Mesenchymal stem cell (in vitro differentiated cells and primary cell): ENCODE measurements at regions not wholly inside any gene's neighbourhood (a gene's known extent, or its start where the extent isn't known, plus 50 kb on each side); places are given as distances from the start of the nearest gene placed in this dataset.

Source experiments
- DNase-seq: peaks from one replicate; pipeline ENCODE4 v3.0.0-alpha.2; 2013
- H2AFZ ChIP-seq: one replicate; pipeline ENCODE4 v1.6.1; 2013; ENCODE audit warnings: low read depth, mild to moderate bottlenecking, control low read depth, inconsistent platforms, low read length, moderate library complexity
- H2AK5ac ChIP-seq: 2 replicates; pipeline ENCODE4 v1.6.1; 2013; ENCODE audit warnings: low read length, moderate library complexity, mild to moderate bottlenecking, inconsistent platforms; ENCODE audit not compliant: severe bottlenecking
- H2BK120ac ChIP-seq: one replicate; pipeline ENCODE4 v1.6.1; 2013; ENCODE audit warnings: low read depth, mild to moderate bottlenecking, inconsistent platforms, low read length, moderate library complexity
- H2BK12ac ChIP-seq, 2 experiments: one replicate each; pipeline ENCODE4 v1.6.1; 2013; ENCODE audit warnings: inconsistent platforms in 2 of 2, low read length in 2 of 2, mild to moderate bottlenecking in 2 of 2, moderate library complexity in 2 of 2, control low read depth in 1 of 2
- H2BK15ac ChIP-seq: one replicate; pipeline ENCODE4 v1.6.1; 2013; ENCODE audit warnings: mild to moderate bottlenecking, low read depth, inconsistent platforms; ENCODE audit not compliant: poor library complexity, severe bottlenecking
- H2BK5ac ChIP-seq: 2 replicates; pipeline ENCODE4 v1.6.1; 2013; ENCODE audit warnings: low read depth, mild to moderate bottlenecking, low read length, control low read depth, inconsistent platforms; ENCODE audit not compliant: poor library complexity, severe bottlenecking
- H3K14ac ChIP-seq, 2 experiments: one replicate each; pipeline ENCODE4 v1.6.1; 2013; ENCODE audit warnings: inconsistent platforms in 2 of 2, low read length in 2 of 2, control low read depth in 1 of 2, mild to moderate bottlenecking in 1 of 2, moderate library complexity in 1 of 2
- H3K18ac ChIP-seq, 2 experiments: one replicate each; pipeline ENCODE4 v1.6.1; 2013; ENCODE audit warnings: inconsistent platforms in 2 of 2, low read length in 2 of 2, control low read depth in 1 of 2, low read depth in 1 of 2, mild to moderate bottlenecking in 1 of 2
- H3K23ac ChIP-seq, 2 experiments: one replicate each; pipeline ENCODE4 v1.6.1; 2013; ENCODE audit warnings: inconsistent platforms in 2 of 2, low read length in 2 of 2, mild to moderate bottlenecking in 2 of 2, moderate library complexity in 2 of 2, control low read depth in 1 of 2
- H3K27ac ChIP-seq: 2 replicates; pipeline ENCODE4 v1.5.1; 2013; ENCODE audit warnings: mild to moderate bottlenecking, moderate library complexity, low read length, control low read depth, inconsistent platforms; ENCODE audit not compliant: poor library complexity, severe bottlenecking
- H3K27me3 ChIP-seq, 2 experiments: 2 replicates each; pipeline versions ENCODE4 v1.6.1 to v1.7.0; 2013; ENCODE audit warnings: low read length in 2 of 2, mild to moderate bottlenecking in 2 of 2, moderate library complexity in 2 of 2, control low read depth in 1 of 2, inconsistent platforms in 1 of 2; ENCODE audit not compliant: control insufficient read depth in 1 of 2, insufficient read depth in 1 of 2
- H3K36me3 ChIP-seq, 2 experiments: 2 replicates each; pipeline versions ENCODE4 v1.6.1 to v1.7.0; 2013; ENCODE audit warnings: low read length in 2 of 2, control low read depth in 1 of 2, inconsistent platforms in 1 of 2, low read depth in 1 of 2, mild to moderate bottlenecking in 1 of 2; ENCODE audit not compliant: insufficient read depth in 2 of 2, control insufficient read depth in 1 of 2
- H3K4ac ChIP-seq, 2 experiments: one replicate each; pipeline ENCODE4 v1.6.1; 2013; ENCODE audit warnings: inconsistent platforms in 2 of 2, low read length in 2 of 2, mild to moderate bottlenecking in 2 of 2, moderate library complexity in 2 of 2, control low read depth in 1 of 2, low read depth in 1 of 2
- H3K4me1 ChIP-seq: 2 replicates; pipeline ENCODE4 v1.6.1; 2013; ENCODE audit warnings: low read depth, low read length, control low read depth; ENCODE audit not compliant: control insufficient read depth, insufficient read depth
- H3K4me2 ChIP-seq: 2 replicates; pipeline ENCODE4 v1.6.1; 2013; ENCODE audit warnings: low read length, mild to moderate bottlenecking, inconsistent platforms; ENCODE audit not compliant: poor library complexity, severe bottlenecking
- H3K4me3 ChIP-seq, 2 experiments: 2 replicates each; pipeline versions ENCODE4 v1.5.1 to v1.7.0; 2013; ENCODE audit warnings: low read length in 2 of 2, mild to moderate bottlenecking in 2 of 2, control low read depth in 1 of 2, low read depth in 1 of 2; ENCODE audit not compliant: insufficient read depth in 1 of 2
- H3K79me1 ChIP-seq: replicated peaks from 2 replicates; pipeline ENCODE4 v1.6.1; 2013; ENCODE audit warnings: mild to moderate bottlenecking, control low read depth, low read length, inconsistent platforms; ENCODE audit not compliant: poor library complexity, severe bottlenecking
- H3K9ac ChIP-seq: 2 replicates; pipeline ENCODE4 v1.7.0; 2013; ENCODE audit warnings: mild to moderate bottlenecking, low read length, moderate library complexity
- H3K9me3 ChIP-seq: 2 replicates; pipeline ENCODE4 v1.7.0; 2013; ENCODE audit warnings: mild to moderate bottlenecking, low read length; ENCODE audit not compliant: control insufficient read depth
- H4K8ac ChIP-seq: one replicate; pipeline ENCODE4 v1.6.1; 2013; ENCODE audit warnings: inconsistent platforms, mild to moderate bottlenecking, low read length, moderate library complexity
- H4K91ac ChIP-seq: one replicate; pipeline ENCODE4 v1.6.1; 2013; ENCODE audit warnings: mild to moderate bottlenecking, low read length, inconsistent platforms
- WGBS: methylation state at CpG from one replicate; pipeline ENCODE4 v1.1.7; 2013; ENCODE audit warnings: mixed read lengths; 5-methylcytosine and 5-hydroxymethylcytosine counted together

- peaks cover 23% of the 10 kb centered on the region for H3K9me3 ChIP-seq
- no peak overlapping the region for H3K23ac ChIP-seq
- no peak overlapping the region for H2BK5ac ChIP-seq
- H3K79me1 ChIP-seq: no peaks in the 10 kb centered on the region
- no peak for DNase-seq
- no peaks in the 10 kb centered on the region for H3K4me1 ChIP-seq
- no peak overlapping the region for H3K4me2 ChIP-seq
- H2BK12ac ChIP-seq: no peak overlapping the region
- H2BK15ac ChIP-seq: no peak overlapping the region
- H2BK120ac ChIP-seq: no peak overlapping the region
- no peak overlapping the region for H3K14ac ChIP-seq
- no peak overlapping the region for H2AK5ac ChIP-seq
- 98% methylated on average over 3 of the region's 3 CpGs for WGBS
- H3K36me3 ChIP-seq: no peaks in the 10 kb centered on the region
- no peak overlapping the region for H3K27ac ChIP-seq
- H4K91ac ChIP-seq: no peak overlapping the region
- H3K9ac ChIP-seq: no peak overlapping the region
- H3K27me3 ChIP-seq: no peaks in the 10 kb centered on the region
- H2AFZ ChIP-seq: no peak overlapping the region
- no peak overlapping the region for H3K4ac ChIP-seq
- H3K4me3 ChIP-seq: no peak overlapping the region
- no peak overlapping the region for H4K8ac ChIP-seq
- no peak overlapping the region for H3K18ac ChIP-seq
Measured at GRCh38 chr5:97907646-97908400, 724.8 kb upstream of the RIOK2 start.

GRCh38 chr5:97909541-97909940 lies 726.5 kb upstream of the RIOK2 start:
- 76% methylated on average over 1 of the region's 1 CpG for WGBS
- H3K27me3 ChIP-seq: no peaks in the 10 kb centered on the region

GRCh38 chr5:97914483-97914882 lies 731.4 kb upstream of the RIOK2 start:
- Histone ChIP-seq H4K91ac (no peak overlapping the region), H4K8ac (no peak overlapping the region), H3K4me1 (no peaks in the 10 kb centered on the region), H3K27me3 (no peaks in the 10 kb centered on the region), H2BK5ac (no peak overlapping the region), H3K9me3 (no peaks in the 10 kb centered on the region), H2BK15ac (no peak overlapping the region), H3K4me2 (no peak overlapping the region), H3K9ac (no peak overlapping the region), H3K27ac (no peak overlapping the region), H3K18ac (no peak overlapping the region), H3K79me1 (no peaks in the 10 kb centered on the region), H3K36me3 (no peaks in the 10 kb centered on the region), H3K14ac (no peak overlapping the region), H3K4me3 (no peak overlapping the region), H2AFZ (no peak overlapping the region), H2BK120ac (no peak overlapping the region), H2AK5ac (no peak overlapping the region), H3K4ac (no peak overlapping the region), H2BK12ac (no peak overlapping the region), H3K23ac (no peak overlapping the region)
- 83% methylated on average over 1 of the region's 1 CpG for WGBS
- DNase-seq: no peak

More at GRCh38 chr5:97909541-97909940, 726.5 kb upstream of the RIOK2 start:
- Histone ChIP-seq H4K8ac (no peak overlapping the region), H3K23ac (no peak overlapping the region), H2AK5ac (no peak overlapping the region), H2BK120ac (no peak overlapping the region), H3K36me3 (no peaks in the 10 kb centered on the region), H3K4me2 (no peak overlapping the region), H2BK5ac (no peak overlapping the region), H3K4me1 (no peaks in the 10 kb centered on the region), H3K79me1 (no peaks in the 10 kb centered on the region), H3K27ac (no peak overlapping the region), H3K9me3 (peaks cover 6% of the 10 kb centered on the region), H4K91ac (no peak overlapping the region), H3K14ac (no peak overlapping the region), H2BK12ac (no peak overlapping the region), H3K4ac (no peak overlapping the region), H3K18ac (no peak overlapping the region), H2BK15ac (no peak overlapping the region), H3K4me3 (no peak overlapping the region), H3K9ac (no peak overlapping the region), H2AFZ (no peak overlapping the region)
- no peak for DNase-seq

- 100% methylated on average over 1 of the region's 1 CpG for whole genome bisulfite sequencing
- H2BK5ac ChIP-seq: no peak overlapping the region
Measured at GRCh38 chr5:97915106-97915505, 732.1 kb upstream of the RIOK2 start.

More at GRCh38 chr5:97915106-97915505, 732.1 kb upstream of the RIOK2 start:
- Histone ChIP-seq H3K4me2 (no peak overlapping the region), H3K4me3 (no peak overlapping the region), H3K18ac (no peak overlapping the region), H3K4me1 (no peaks in the 10 kb centered on the region), H2AK5ac (no peak overlapping the region), H4K8ac (no peak overlapping the region), H3K23ac (no peak overlapping the region), H3K9me3 (no peaks in the 10 kb centered on the region), H3K27ac (no peak overlapping the region), H2BK12ac (no peak overlapping the region), H2BK120ac (no peak overlapping the region), H2BK15ac (no peak overlapping the region), H3K14ac (no peak overlapping the region), H3K27me3 (no peaks in the 10 kb centered on the region), H4K91ac (no peak overlapping the region), H2AFZ (no peak overlapping the region), H3K79me1 (no peaks in the 10 kb centered on the region), H3K36me3 (no peaks in the 10 kb centered on the region), H3K9ac (no peak overlapping the region), H3K4ac (no peak overlapping the region)
- DNase-seq: no peak
